IMR-90 (cell line): ENCODE measurements at regions not wholly inside any gene's neighbourhood (a gene's known extent, or its start where the extent isn't known, plus 50 kb on each side); places are given as distances from the start of the nearest gene placed in this dataset.

Experiments used
- ATAC-seq: fragments of 200-7000 bp; cut with Tn5 transposase; 2 replicates; pipeline ENCODE4 v1.9.1; 2020; ENCODE audit warnings: low read depth, mild to moderate bottlenecking, moderate library complexity
- BruUV-seq: library from RNA; stranded (reverse); fragments of 400-500 nt; replicated peaks from 2 replicates; lab custom pipeline; 2021; lab: Mats Ljungman, UMichigan
- CTCF ChIA-PET: fragments of 300-600 bp; formaldehyde crosslinking; extraction: SDS; loops from one replicate; lab custom pipeline; 2021; ENCODE audit warnings: antibody characterized with exemption; lab: Yijun Ruan, JAX
- POLR2A ChIA-PET: fragments of 300-600 bp; sonication (Branson Sonifier 250); formaldehyde crosslinking; loops from one replicate; lab custom pipeline; 2022; ENCODE audit warnings: antibody characterized with exemption; ENCODE audit not compliant: unreplicated experiment; lab: Charles Lee
- DNase-seq: peaks from one replicate; pipeline ENCODE4 v3.0.0; 2013
- H2AFZ ChIP-seq: replicated peaks from 2 replicates; pipeline ENCODE3; 2013; ENCODE audit warnings: low read length, mild to moderate bottlenecking; ENCODE audit not compliant: poor library complexity
- H2AK5ac ChIP-seq: 2 replicates; pipeline ENCODE4 v1.6.1; 2013; ENCODE audit warnings: low read depth, low read length, inconsistent platforms
- H2AK9ac ChIP-seq: replicated peaks from 2 replicates; pipeline ENCODE3; 2013; ENCODE audit warnings: mild to moderate bottlenecking, low read depth, low read length, moderate library complexity; ENCODE audit not compliant: poor library complexity
- H2BK120ac ChIP-seq: 2 replicates; pipeline ENCODE4 v1.6.1; 2013; ENCODE audit warnings: low read depth, low read length, inconsistent platforms
- H2BK15ac ChIP-seq: 3 replicates; pipeline ENCODE4 v1.6.1; 2013; ENCODE audit warnings: low read depth, low read length, inconsistent platforms
- H2BK20ac ChIP-seq: 2 replicates; pipeline ENCODE4 v1.6.1; 2013; ENCODE audit warnings: low read depth, mild to moderate bottlenecking, inconsistent platforms, low read length, moderate library complexity
- H2BK5ac ChIP-seq: 2 replicates; pipeline ENCODE4 v1.6.1; 2013; ENCODE audit warnings: mild to moderate bottlenecking, low read depth, low read length, inconsistent platforms; ENCODE audit not compliant: poor library complexity, severe bottlenecking
- H3K14ac ChIP-seq: replicated peaks from 2 replicates; pipeline ENCODE4 v1.6.1; 2013; ENCODE audit warnings: low read depth, low read length, inconsistent platforms
- H3K18ac ChIP-seq: 2 replicates; pipeline ENCODE4 v1.6.1; 2013; ENCODE audit warnings: low read depth, low read length, control low read depth
- H3K23ac ChIP-seq: 2 replicates; pipeline ENCODE4 v1.6.1; 2013; ENCODE audit warnings: low read depth, low read length, inconsistent platforms
- H3K27ac ChIP-seq: 2 replicates; pipeline ENCODE4 v1.5.1; 2013; ENCODE audit warnings: mild to moderate bottlenecking, control low read depth, low read length; ENCODE audit not compliant: insufficient read depth
- H3K27me3 ChIP-seq: 2 replicates; pipeline ENCODE4 v1.6.1; 2013; ENCODE audit warnings: low read length; ENCODE audit not compliant: control insufficient read depth, insufficient read depth
- H3K36me3 ChIP-seq: 2 replicates; pipeline ENCODE4 v1.6.1; 2013; ENCODE audit warnings: low read length, mixed read lengths; ENCODE audit not compliant: control insufficient read depth, insufficient read depth
- H3K4ac ChIP-seq: 2 replicates; pipeline ENCODE4 v1.6.1; 2013; ENCODE audit warnings: low read depth, low read length, inconsistent platforms
- H3K4me1 ChIP-seq: 2 replicates; pipeline ENCODE4 v1.6.1; 2013; ENCODE audit warnings: low read length, mixed read lengths; ENCODE audit not compliant: control insufficient read depth, insufficient read depth
- H3K4me2 ChIP-seq: 2 replicates; pipeline ENCODE4 v1.6.1; 2013; ENCODE audit warnings: low read depth, mild to moderate bottlenecking, control low read depth, low read length, moderate library complexity
- H3K4me3 ChIP-seq: 2 replicates; pipeline ENCODE4 v1.5.1; 2013; ENCODE audit warnings: low read depth, mild to moderate bottlenecking, control low read depth, low read length, moderate library complexity; ENCODE audit not compliant: insufficient read depth
- H3K56ac ChIP-seq: 2 replicates; pipeline ENCODE4 v1.6.1; 2013; ENCODE audit warnings: low read length, inconsistent platforms; ENCODE audit not compliant: insufficient read depth; ENCODE audit errors: extremely low read depth
- H3K79me1 ChIP-seq, 2 experiments: 2 replicates each; pipeline ENCODE4 v1.6.1; 2013; ENCODE audit warnings: low read length in 2 of 2, inconsistent platforms in 1 of 2, low read depth in 1 of 2
- H3K9ac ChIP-seq: 2 replicates; pipeline ENCODE4 v1.6.1; 2013; ENCODE audit warnings: low read depth, low read length, control low read depth
- H3K9me1 ChIP-seq: 2 replicates; pipeline ENCODE4 v1.6.1; 2013; ENCODE audit warnings: low read length, inconsistent platforms; ENCODE audit not compliant: insufficient read depth
- H3K9me3 ChIP-seq: 2 replicates; pipeline ENCODE4 v1.6.1; 2013; ENCODE audit warnings: low read length; ENCODE audit not compliant: control insufficient read depth, insufficient read depth
- H4K20me1 ChIP-seq: 2 replicates; pipeline ENCODE4 v1.6.1; 2013; ENCODE audit warnings: low read length, inconsistent platforms; ENCODE audit not compliant: insufficient read depth
- H4K5ac ChIP-seq: 2 replicates; pipeline ENCODE4 v1.6.1; 2013; ENCODE audit warnings: mild to moderate bottlenecking, low read depth, low read length, control low read depth
- H4K8ac ChIP-seq, 2 experiments: 2 replicates each; pipeline ENCODE4 v1.6.1; 2013; ENCODE audit warnings: low read depth in 2 of 2, low read length in 2 of 2, control low read depth in 1 of 2, inconsistent platforms in 1 of 2
- H4K91ac ChIP-seq: 2 replicates; pipeline ENCODE4 v1.6.1; 2013; ENCODE audit warnings: low read depth, low read length, inconsistent platforms; ENCODE audit not compliant: insufficient read depth
- CEBPB ChIP-seq: IDR thresholded peaks from 2 replicates; pipeline ENCODE4 v1.6.1; 2012; ENCODE audit warnings: low read depth, low read length, improper control_type of control experiment
- CHD1 ChIP-seq: IDR thresholded peaks from 2 replicates; pipeline ENCODE4 v1.6.1; 2012; ENCODE audit warnings: low read depth, low read length, improper control_type of control experiment
- FOS ChIP-seq: fragments of 150-350 bp; IDR thresholded peaks from 2 replicates; pipeline ENCODE4 v1.6.1; 2016; ENCODE audit warnings: low read depth, low read length
- MAFK ChIP-seq: IDR thresholded peaks from 2 replicates; pipeline ENCODE4 v1.6.1; 2012; ENCODE audit warnings: low read depth, low read length, improper control_type of control experiment
- MXI1 ChIP-seq: IDR thresholded peaks from 2 replicates; pipeline ENCODE4 v1.6.1; 2012; ENCODE audit warnings: low read depth, mild to moderate bottlenecking, low read length, moderate library complexity, borderline replicate concordance
- NFE2L2 ChIP-seq: fragments of 150-350 bp; IDR thresholded peaks from 2 replicates; pipeline ENCODE4 v1.6.1; 2016; ENCODE audit warnings: low read depth, mild to moderate bottlenecking, low read length
- RAD21 ChIP-seq: IDR thresholded peaks from 2 replicates; pipeline ENCODE4 v1.6.1; 2012; ENCODE audit warnings: low read length, improper control_type of control experiment
- RFX5 ChIP-seq: IDR thresholded peaks from 2 replicates; pipeline ENCODE4 v1.8.0; 2012; ENCODE audit warnings: low read depth, mild to moderate bottlenecking, low read length, moderate library complexity
- WGBS, 2 experiments: methylation state at CpG; one replicate each; pipeline versions ENCODE4 v1.1.5 to v1.1.7; 2013; ENCODE audit warnings: missing lambda C conversion rate in 2 of 2; ENCODE audit not compliant: insufficient read length in 1 of 2; ENCODE audit errors: extremely low coverage in 2 of 2; 5-methylcytosine and 5-hydroxymethylcytosine counted together
- dilution Hi-C: fragments of 300-500 bp; cut with HindIII; formaldehyde crosslinking; loops from one replicate; pipeline ENCODE4 v1.14.3; 2018; ENCODE audit warnings: low sequenced_read_pairs; ENCODE audit not compliant: unreplicated experiment
- in situ Hi-C: fragments of 300-500 bp; cut with MboI; formaldehyde crosslinking; loops from 3 replicates; pipeline ENCODE4 v1.14.3; 2019; ENCODE audit warnings: low sequenced_read_pairs, inconsistent platforms, mixed read lengths
- intact Hi-C: fragments of 100-400 bp; cut with micrococcal nuclease; formaldehyde crosslinking; loops from 2 replicates; pipeline ENCODE4 v1.10.0; 2022
- TF ChIP-seq, protein P1 (sequence below): conservative IDR thresholded peaks from 2 replicates; pipeline ENCODE4 v1.5.1; 2012; ENCODE audit warnings: mild to moderate bottlenecking, low read depth, low read length, improper control_type of control experiment
- TF ChIP-seq, protein P2 (sequence below): fragments of 150-350 bp; IDR thresholded peaks from 2 replicates; pipeline ENCODE4 v1.6.1; 2016; ENCODE audit warnings: low read depth, mild to moderate bottlenecking, low read length, moderate library complexity, borderline replicate concordance

DNA sequence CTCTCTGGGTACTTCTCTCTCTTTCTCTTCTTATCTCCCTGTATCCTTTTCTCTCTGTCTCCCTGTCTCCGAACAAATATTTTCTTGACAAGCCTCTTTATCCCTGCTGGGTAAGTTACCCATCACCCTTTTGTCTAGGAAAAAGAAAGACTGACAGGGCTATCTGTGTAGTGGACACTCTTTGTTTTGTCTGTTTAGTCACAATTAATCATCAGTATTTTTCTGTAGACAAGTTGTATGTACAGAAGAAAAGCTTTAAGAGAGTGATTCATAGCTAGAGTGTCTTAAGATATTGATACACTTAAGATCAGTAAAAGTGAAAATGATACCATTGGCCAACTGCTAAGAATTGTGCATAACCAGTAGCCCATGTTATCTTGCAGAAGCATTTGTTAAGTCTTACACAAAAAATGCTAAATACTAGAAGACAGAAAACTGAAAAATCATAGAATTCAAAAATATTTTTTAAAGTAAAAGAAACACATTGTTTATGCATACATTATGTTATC is 1043.8 kb upstream of the EDIL3 start:
- Histone ChIP-seq H3K9me1 (no peaks in the 10 kb centered on the region), H3K56ac (no peak overlapping the region), H3K27me3 (no peaks in the 10 kb centered on the region), H3K27ac (no peak overlapping the region), H2AK9ac (no peak overlapping the region), H3K4ac (no peak overlapping the region), H3K79me1 (no peaks in the 10 kb centered on the region), H3K9ac (no peak overlapping the region), H4K8ac (no peak overlapping the region), H4K91ac (no peak overlapping the region), H3K4me1 (no peaks in the 10 kb centered on the region), H3K9me3 (peaks cover 2% of the 10 kb centered on the region; the same call in 1 of the 2 replicates), H2BK5ac (no peak overlapping the region), H3K18ac (no peak overlapping the region), H3K23ac (no peak overlapping the region), H2AK5ac (no peak overlapping the region), H2BK120ac (no peak overlapping the region), H3K4me3 (no peak overlapping the region), H4K20me1 (no peaks in the 10 kb centered on the region), H2BK20ac (no peak overlapping the region), H2BK15ac (no peak overlapping the region), H4K5ac (no peak overlapping the region), H2AFZ (no peak overlapping the region), H3K36me3 (no peaks in the 10 kb centered on the region), H3K4me2 (no peak overlapping the region), H3K14ac (no peak overlapping the region)
- POLR2A ChIA-PET: no interaction called here
- no CpG with 5 or more reads among the region's 1 CpG for WGBS, 2 experiments
- no peak for DNase-seq
- in situ Hi-C loops (no loop called here), intact Hi-C loops (no loop called here), dilution Hi-C loops (no loop called here)
- no TSS peak for BruUV-seq
- no peak for ATAC-seq
- CTCF ChIA-PET: no interaction called here
- TF ChIP-seq, protein P1, sequence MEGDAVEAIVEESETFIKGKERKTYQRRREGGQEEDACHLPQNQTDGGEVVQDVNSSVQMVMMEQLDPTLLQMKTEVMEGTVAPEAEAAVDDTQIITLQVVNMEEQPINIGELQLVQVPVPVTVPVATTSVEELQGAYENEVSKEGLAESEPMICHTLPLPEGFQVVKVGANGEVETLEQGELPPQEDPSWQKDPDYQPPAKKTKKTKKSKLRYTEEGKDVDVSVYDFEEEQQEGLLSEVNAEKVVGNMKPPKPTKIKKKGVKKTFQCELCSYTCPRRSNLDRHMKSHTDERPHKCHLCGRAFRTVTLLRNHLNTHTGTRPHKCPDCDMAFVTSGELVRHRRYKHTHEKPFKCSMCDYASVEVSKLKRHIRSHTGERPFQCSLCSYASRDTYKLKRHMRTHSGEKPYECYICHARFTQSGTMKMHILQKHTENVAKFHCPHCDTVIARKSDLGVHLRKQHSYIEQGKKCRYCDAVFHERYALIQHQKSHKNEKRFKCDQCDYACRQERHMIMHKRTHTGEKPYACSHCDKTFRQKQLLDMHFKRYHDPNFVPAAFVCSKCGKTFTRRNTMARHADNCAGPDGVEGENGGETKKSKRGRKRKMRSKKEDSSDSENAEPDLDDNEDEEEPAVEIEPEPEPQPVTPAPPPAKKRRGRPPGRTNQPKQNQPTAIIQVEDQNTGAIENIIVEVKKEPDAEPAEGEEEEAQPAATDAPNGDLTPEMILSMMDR: no peak
- TF ChIP-seq CHD1 (no peak), MAFK (no peak), RAD21 (no peak), MXI1 (no peak), FOS (no peak), RFX5 (no peak), NFE2L2 (no peak), CEBPB (no peak)
- TF ChIP-seq, protein P2, sequence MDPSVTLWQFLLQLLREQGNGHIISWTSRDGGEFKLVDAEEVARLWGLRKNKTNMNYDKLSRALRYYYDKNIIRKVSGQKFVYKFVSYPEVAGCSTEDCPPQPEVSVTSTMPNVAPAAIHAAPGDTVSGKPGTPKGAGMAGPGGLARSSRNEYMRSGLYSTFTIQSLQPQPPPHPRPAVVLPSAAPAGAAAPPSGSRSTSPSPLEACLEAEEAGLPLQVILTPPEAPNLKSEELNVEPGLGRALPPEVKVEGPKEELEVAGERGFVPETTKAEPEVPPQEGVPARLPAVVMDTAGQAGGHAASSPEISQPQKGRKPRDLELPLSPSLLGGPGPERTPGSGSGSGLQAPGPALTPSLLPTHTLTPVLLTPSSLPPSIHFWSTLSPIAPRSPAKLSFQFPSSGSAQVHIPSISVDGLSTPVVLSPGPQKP: no peak
